Body of pancreas (tissue), 4 donors: ENCODE measurements at regions not wholly inside any gene's neighbourhood (a gene's known extent, or its start where the extent isn't known, plus 50 kb on each side); places are given as distances from the start of the nearest gene placed in this dataset.

ENCODE experiments used
- POLR2A ChIP-seq, 3 donors: fragments of 450-650 bp; IDR thresholded peaks; one replicate each; pipeline ENCODE4 v1.6.1; 2016; ENCODE audit warnings: antibody characterized with exemption in 3 of 3, mild to moderate bottlenecking in 2 of 3
- TF ChIP-seq, protein P1 (sequence below), 7 experiments: fragments of 450-650 bp in 4 of 7; fragments of 200-600 bp in 3 of 7; sonication (generic) in 3 of 7; IDR thresholded peaks; one replicate each; pipeline ENCODE4 v1.5.1; 2016 to 2019; ENCODE audit warnings: antibody characterized with exemption in 7 of 7

- TF ChIP-seq, protein P1, sequence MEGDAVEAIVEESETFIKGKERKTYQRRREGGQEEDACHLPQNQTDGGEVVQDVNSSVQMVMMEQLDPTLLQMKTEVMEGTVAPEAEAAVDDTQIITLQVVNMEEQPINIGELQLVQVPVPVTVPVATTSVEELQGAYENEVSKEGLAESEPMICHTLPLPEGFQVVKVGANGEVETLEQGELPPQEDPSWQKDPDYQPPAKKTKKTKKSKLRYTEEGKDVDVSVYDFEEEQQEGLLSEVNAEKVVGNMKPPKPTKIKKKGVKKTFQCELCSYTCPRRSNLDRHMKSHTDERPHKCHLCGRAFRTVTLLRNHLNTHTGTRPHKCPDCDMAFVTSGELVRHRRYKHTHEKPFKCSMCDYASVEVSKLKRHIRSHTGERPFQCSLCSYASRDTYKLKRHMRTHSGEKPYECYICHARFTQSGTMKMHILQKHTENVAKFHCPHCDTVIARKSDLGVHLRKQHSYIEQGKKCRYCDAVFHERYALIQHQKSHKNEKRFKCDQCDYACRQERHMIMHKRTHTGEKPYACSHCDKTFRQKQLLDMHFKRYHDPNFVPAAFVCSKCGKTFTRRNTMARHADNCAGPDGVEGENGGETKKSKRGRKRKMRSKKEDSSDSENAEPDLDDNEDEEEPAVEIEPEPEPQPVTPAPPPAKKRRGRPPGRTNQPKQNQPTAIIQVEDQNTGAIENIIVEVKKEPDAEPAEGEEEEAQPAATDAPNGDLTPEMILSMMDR (IDR thresholded peaks at IDR 0.05), result no peak
- no peak for TF ChIP-seq POLR2A (IDR thresholded peaks at IDR 0.05)
These were observed 793.7 kb upstream of the ARGLU1 start for GRCh38 chr13:107361666-107362065.
